ENCODE measurements at regions not wholly inside any gene's neighbourhood (a gene's known extent, or its start where the extent isn't known, plus 50 kb on each side); places are given as distances from the start of the nearest gene placed in this dataset.

DNA sequence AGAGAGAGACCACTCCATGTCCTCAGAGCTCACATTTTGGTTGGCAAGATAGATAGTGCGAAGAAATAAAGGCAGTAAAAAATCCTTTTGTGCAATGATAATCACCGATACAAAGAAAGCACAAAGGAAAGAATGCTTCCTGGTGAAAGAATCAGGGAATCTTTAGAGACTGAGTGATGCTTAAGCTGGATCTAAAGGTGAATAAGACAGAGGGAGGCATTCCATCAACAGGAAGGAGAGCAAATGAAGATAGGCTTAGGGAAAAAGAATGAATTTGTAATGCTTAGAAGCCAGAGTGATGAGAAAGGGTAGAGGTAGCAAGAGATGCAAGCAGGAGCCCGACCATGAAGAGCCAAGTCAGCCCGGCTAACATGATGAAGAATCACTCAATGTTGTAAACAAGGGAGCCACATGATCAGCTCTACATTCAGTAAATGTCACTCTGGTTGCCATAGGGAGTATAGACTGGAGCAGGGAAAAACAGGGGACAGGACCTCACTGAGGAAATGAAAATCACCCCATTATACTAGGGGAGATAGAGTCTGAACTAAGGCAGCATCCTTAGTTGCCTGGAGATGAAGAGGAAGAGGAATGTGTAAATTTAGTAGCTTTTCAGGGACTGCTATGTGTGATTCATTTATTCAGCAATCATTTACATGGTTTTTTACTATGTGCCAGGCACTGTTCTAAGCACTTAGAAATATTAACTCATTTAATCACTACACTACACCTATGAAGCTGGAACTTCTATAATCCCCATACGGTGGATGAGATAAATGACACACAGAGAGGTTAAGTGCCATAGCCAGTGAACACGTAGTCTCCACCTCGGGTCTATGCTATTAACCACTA lies 402.6 kb upstream of the NFIA start:
- FAIRE-seq (no peak), DNase-seq (ENCODE audit: low read depth, low spot score) (no peak)
- Histone ChIP-seq H3K4me2 (ENCODE audit: control insufficient read depth, extremely low read depth, insufficient read depth, low read depth, low read length) (no peak overlapping the region), H3K9me3 (ENCODE audit: control insufficient read depth, low read depth, low read length) (no peaks in the 10 kb centered on the region), H3K36me3 (ENCODE audit: control insufficient read depth in 2 of 2, extremely low read depth in 1 of 2, insufficient read depth in 2 of 2, low read length in 2 of 2) (no peaks in the 10 kb centered on the region), H3K4me3 (ENCODE audit: control insufficient read depth in 2 of 3, extremely low read depth in 1 of 3, insufficient read depth in 2 of 3, low read depth in 1 of 3, low read length in 3 of 3) (no peak overlapping the region), H2AFZ (ENCODE audit: control insufficient read depth, low read length) (no peak overlapping the region), H4K20me1 (ENCODE audit: control insufficient read depth, extremely low read depth, insufficient read depth, low read length) (no peaks in the 10 kb centered on the region), H3K9me1 (ENCODE audit: control insufficient read depth, extremely low read depth, insufficient read depth, low read length) (no peaks in the 10 kb centered on the region), H3K4me1 (ENCODE audit: control insufficient read depth, extremely low read depth, insufficient read depth, low read length) (no peaks in the 10 kb centered on the region), H3K27ac (ENCODE audit: control insufficient read depth, insufficient read depth, low read length) (no peak overlapping the region), H3K27me3 (ENCODE audit: control insufficient read depth, extremely low read depth, insufficient read depth, low read length) (no peaks in the 10 kb centered on the region), H3K79me2 (ENCODE audit: control insufficient read depth, insufficient read depth, low read length) (no peaks in the 10 kb centered on the region), H3K9ac (ENCODE audit: control insufficient read depth, extremely low read depth, insufficient read depth, low read length) (no peak overlapping the region)
- TF ChIP-seq EZH2 (IDR thresholded peaks at IDR 0.05; ENCODE audit: low read length), result no peak
- TF ChIP-seq, protein P1, sequence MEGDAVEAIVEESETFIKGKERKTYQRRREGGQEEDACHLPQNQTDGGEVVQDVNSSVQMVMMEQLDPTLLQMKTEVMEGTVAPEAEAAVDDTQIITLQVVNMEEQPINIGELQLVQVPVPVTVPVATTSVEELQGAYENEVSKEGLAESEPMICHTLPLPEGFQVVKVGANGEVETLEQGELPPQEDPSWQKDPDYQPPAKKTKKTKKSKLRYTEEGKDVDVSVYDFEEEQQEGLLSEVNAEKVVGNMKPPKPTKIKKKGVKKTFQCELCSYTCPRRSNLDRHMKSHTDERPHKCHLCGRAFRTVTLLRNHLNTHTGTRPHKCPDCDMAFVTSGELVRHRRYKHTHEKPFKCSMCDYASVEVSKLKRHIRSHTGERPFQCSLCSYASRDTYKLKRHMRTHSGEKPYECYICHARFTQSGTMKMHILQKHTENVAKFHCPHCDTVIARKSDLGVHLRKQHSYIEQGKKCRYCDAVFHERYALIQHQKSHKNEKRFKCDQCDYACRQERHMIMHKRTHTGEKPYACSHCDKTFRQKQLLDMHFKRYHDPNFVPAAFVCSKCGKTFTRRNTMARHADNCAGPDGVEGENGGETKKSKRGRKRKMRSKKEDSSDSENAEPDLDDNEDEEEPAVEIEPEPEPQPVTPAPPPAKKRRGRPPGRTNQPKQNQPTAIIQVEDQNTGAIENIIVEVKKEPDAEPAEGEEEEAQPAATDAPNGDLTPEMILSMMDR (optimal IDR thresholded peaks at IDR 0.05 in 1 of 3, IDR thresholded peaks at IDR 0.05 in 1 of 3, conservative IDR thresholded peaks at IDR 0.05 in 1 of 3; ENCODE audit: extremely low read depth in 1 of 3, insufficient read depth in 2 of 3, low read length in 3 of 3), result no peak
- dilution Hi-C loops (cut with MboI; ENCODE audit: extremely low pct_ligation_motif_present, low sequenced_read_pairs), result no loop called here

DNA sequence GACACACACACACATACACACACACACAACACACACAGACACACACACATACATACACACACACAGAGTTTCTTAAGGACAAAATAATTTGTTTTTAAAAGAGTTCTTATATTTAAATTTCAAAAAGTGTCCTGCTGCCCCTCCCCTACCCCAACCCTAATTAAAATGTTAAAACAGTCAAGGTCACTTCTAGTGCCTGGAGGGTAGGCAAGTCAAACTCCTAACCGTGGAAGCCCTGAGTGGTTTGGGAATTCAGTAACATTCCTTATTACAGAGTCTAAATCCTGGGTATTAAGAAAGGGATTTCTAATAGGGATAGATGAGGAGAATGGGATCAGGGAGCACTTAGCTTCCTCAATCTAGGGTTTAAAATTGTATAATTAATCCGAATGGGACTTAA lies 403.6 kb upstream of the NFIA start:
- H3K9me1 ChIP-seq (ENCODE audit: control insufficient read depth, extremely low read depth, insufficient read depth, low read length), result no peaks in the 10 kb centered on the region
- H3K79me2 ChIP-seq (ENCODE audit: control insufficient read depth, insufficient read depth, low read length), result no peaks in the 10 kb centered on the region
- H3K9me3 ChIP-seq (ENCODE audit: control insufficient read depth, low read depth, low read length), result no peaks in the 10 kb centered on the region
- FAIRE-seq (no peak), DNase-seq (ENCODE audit: low read depth, low spot score) (no peak)
- H2AFZ ChIP-seq (ENCODE audit: control insufficient read depth, low read length), result no peak overlapping the region
- H4K20me1 ChIP-seq (ENCODE audit: control insufficient read depth, extremely low read depth, insufficient read depth, low read length), result no peaks in the 10 kb centered on the region
- no peaks in the 10 kb centered on the region for H3K27me3 ChIP-seq (ENCODE audit: control insufficient read depth, extremely low read depth, insufficient read depth, low read length)
- no peak overlapping the region for H3K4me3 ChIP-seq (ENCODE audit: control insufficient read depth in 2 of 3, extremely low read depth in 1 of 3, insufficient read depth in 2 of 3, low read depth in 1 of 3, low read length in 3 of 3)
- no peak overlapping the region for H3K4me2 ChIP-seq (ENCODE audit: control insufficient read depth, extremely low read depth, insufficient read depth, low read depth, low read length)
- no peak overlapping the region for H3K9ac ChIP-seq (ENCODE audit: control insufficient read depth, extremely low read depth, insufficient read depth, low read length)
- H3K27ac ChIP-seq (ENCODE audit: control insufficient read depth, insufficient read depth, low read length), result no peak overlapping the region
- dilution Hi-C loops (cut with MboI; ENCODE audit: extremely low pct_ligation_motif_present, low sequenced_read_pairs), result no loop called here
- no peaks in the 10 kb centered on the region for H3K36me3 ChIP-seq (ENCODE audit: control insufficient read depth in 2 of 2, extremely low read depth in 1 of 2, insufficient read depth in 2 of 2, low read length in 2 of 2)
- no peak for TF ChIP-seq EZH2 (IDR thresholded peaks at IDR 0.05; ENCODE audit: low read length)
- TF ChIP-seq, protein P1 (optimal IDR thresholded peaks at IDR 0.05 in 1 of 3, IDR thresholded peaks at IDR 0.05 in 1 of 3, conservative IDR thresholded peaks at IDR 0.05 in 1 of 3; ENCODE audit: extremely low read depth in 1 of 3, insufficient read depth in 2 of 3, low read length in 3 of 3), result no peak
- H3K4me1 ChIP-seq (ENCODE audit: control insufficient read depth, extremely low read depth, insufficient read depth, low read length), result no peaks in the 10 kb centered on the region

Measured in keratinocyte (primary cell).